ENCODE measurements at regions not wholly inside any gene's neighbourhood (a gene's known extent, or its start where the extent isn't known, plus 50 kb on each side); places are given as distances from the start of the nearest gene placed in this dataset.

GRCh38 chr4:120348948-120349347 lies 282.3 kb upstream of the MAD2L1 start:
- DNase-seq (no peak), ATAC-seq (no peak)
- Histone ChIP-seq H3K4me3 (no peak overlapping the region), H3K36me3 (no peaks in the 10 kb centered on the region), H3K27me3 (no peaks in the 10 kb centered on the region), H3K4me1 (no peaks in the 10 kb centered on the region), H3K9me3 (no peaks in the 10 kb centered on the region), H3K27ac (no peak overlapping the region)
- in situ Hi-C loops (cut with MboI; ENCODE audit: low sequenced_read_pairs in 4 of 4), result no loop called here
- TF ChIP-seq POLR2A (IDR thresholded peaks at IDR 0.05), result no peak
- TF ChIP-seq, protein P1, sequence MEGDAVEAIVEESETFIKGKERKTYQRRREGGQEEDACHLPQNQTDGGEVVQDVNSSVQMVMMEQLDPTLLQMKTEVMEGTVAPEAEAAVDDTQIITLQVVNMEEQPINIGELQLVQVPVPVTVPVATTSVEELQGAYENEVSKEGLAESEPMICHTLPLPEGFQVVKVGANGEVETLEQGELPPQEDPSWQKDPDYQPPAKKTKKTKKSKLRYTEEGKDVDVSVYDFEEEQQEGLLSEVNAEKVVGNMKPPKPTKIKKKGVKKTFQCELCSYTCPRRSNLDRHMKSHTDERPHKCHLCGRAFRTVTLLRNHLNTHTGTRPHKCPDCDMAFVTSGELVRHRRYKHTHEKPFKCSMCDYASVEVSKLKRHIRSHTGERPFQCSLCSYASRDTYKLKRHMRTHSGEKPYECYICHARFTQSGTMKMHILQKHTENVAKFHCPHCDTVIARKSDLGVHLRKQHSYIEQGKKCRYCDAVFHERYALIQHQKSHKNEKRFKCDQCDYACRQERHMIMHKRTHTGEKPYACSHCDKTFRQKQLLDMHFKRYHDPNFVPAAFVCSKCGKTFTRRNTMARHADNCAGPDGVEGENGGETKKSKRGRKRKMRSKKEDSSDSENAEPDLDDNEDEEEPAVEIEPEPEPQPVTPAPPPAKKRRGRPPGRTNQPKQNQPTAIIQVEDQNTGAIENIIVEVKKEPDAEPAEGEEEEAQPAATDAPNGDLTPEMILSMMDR (IDR thresholded peaks at IDR 0.05 in 4 of 5, conservative IDR thresholded peaks at IDR 0.05 in 1 of 5), result no peak
- intact Hi-C loops (cut with DNase I; ENCODE audit: low total_unique reads), result no loop called here

- ATAC-seq (no peak), DNase-seq (no peak)
- H3K27ac ChIP-seq, result no peak overlapping the region
- in situ Hi-C loops (cut with MboI; ENCODE audit: low sequenced_read_pairs in 4 of 4) (no loop called here), intact Hi-C loops (cut with DNase I; ENCODE audit: low total_unique reads) (no loop called here)
- no peaks in the 10 kb centered on the region for H3K27me3 ChIP-seq
- H3K4me3 ChIP-seq, result no peak overlapping the region
- no peaks in the 10 kb centered on the region for H3K4me1 ChIP-seq
- no peak for TF ChIP-seq POLR2A (IDR thresholded peaks at IDR 0.05)
- TF ChIP-seq, protein P1 (IDR thresholded peaks at IDR 0.05 in 4 of 5, conservative IDR thresholded peaks at IDR 0.05 in 1 of 5), result no peak
- no peaks in the 10 kb centered on the region for H3K36me3 ChIP-seq
- no peaks in the 10 kb centered on the region for H3K9me3 ChIP-seq
Measured at GRCh38 chr4:120348521-120348920, 281.9 kb upstream of the MAD2L1 start.

DNA sequence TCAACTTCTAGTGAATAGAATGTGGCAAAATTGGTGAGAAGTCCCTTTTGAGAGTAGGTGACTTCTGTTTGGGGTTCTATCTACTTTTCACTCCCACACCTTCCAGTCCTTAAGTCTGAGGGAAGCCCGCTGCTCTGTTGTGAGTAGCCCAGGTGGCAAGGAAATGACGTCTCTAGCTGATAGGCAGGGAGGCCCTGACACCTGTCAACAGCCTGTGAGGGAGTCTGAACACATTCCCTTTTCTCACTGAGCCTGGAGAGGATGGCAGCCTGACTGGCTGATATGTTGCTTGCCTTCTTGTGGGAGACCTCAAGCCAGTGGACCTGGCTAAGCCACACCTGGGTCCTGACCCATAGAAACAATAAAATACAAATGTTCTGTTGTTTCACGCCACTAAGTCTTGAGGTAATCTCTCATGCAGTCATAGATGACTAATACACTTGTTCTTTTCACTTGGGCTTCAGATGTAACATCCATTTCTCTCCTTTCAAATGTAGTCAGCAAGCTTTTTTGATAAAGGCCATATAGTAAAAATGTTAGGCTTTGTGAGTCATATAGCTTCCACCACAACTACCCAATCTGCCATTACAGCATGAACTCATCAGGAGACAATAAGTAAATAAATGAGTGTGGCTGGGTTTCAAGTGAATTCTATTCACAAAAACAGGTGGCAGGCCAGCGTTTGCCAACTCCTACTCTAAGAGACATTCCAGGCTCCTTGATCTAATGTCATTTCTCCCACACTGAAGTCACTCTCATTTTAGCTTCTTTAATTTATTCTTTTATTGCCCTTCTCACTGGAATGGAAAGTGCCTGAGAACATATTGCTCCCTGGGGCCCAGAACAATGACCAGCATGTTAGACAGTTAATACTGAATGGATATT lies 265.1 kb upstream of the MAD2L1 start:
- TF ChIP-seq, protein P1 (IDR thresholded peaks at IDR 0.05 in 4 of 5, conservative IDR thresholded peaks at IDR 0.05 in 1 of 5), result no peak
- no peak for TF ChIP-seq POLR2A (IDR thresholded peaks at IDR 0.05)
- Histone ChIP-seq H3K27ac (no peak overlapping the region), H3K9me3 (no peaks in the 10 kb centered on the region), H3K36me3 (no peaks in the 10 kb centered on the region), H3K4me3 (no peak overlapping the region), H3K27me3 (no peaks in the 10 kb centered on the region), H3K4me1 (no peaks in the 10 kb centered on the region)
- ATAC-seq (no peak), DNase-seq (no peak)
- in situ Hi-C loops (cut with MboI; ENCODE audit: low sequenced_read_pairs in 4 of 4), result no loop called here
- intact Hi-C loops (cut with DNase I; ENCODE audit: low total_unique reads), result no loop called here

GRCh38 chr4:120329386-120329785 lies 262.7 kb upstream of the MAD2L1 start:
- intact Hi-C loops (cut with DNase I; ENCODE audit: low total_unique reads) (no loop called here), in situ Hi-C loops (cut with MboI; ENCODE audit: low sequenced_read_pairs in 4 of 4) (no loop called here)
- DNase-seq (no peak), ATAC-seq (no peak)
- no peaks in the 10 kb centered on the region for H3K36me3 ChIP-seq
- no peaks in the 10 kb centered on the region for H3K27me3 ChIP-seq
- TF ChIP-seq, protein P1 (IDR thresholded peaks at IDR 0.05 in 4 of 5, conservative IDR thresholded peaks at IDR 0.05 in 1 of 5), result no peak
- TF ChIP-seq POLR2A (IDR thresholded peaks at IDR 0.05), result no peak
- no peaks in the 10 kb centered on the region for H3K9me3 ChIP-seq
- H3K4me3 ChIP-seq, result no peak overlapping the region
- no peaks in the 10 kb centered on the region for H3K4me1 ChIP-seq
- H3K27ac ChIP-seq, result no peak overlapping the region
